Smooth muscle cell (in vitro differentiated cells): ENCODE measurements at regions not wholly inside any gene's neighbourhood (a gene's known extent, or its start where the extent isn't known, plus 50 kb on each side); places are given as distances from the start of the nearest gene placed in this dataset.

Experiments used
- DNase-seq: peaks from one replicate; lab custom pipeline; 2025; ENCODE audit not compliant: unreplicated experiment; lab: John Stamatoyannopoulos, UW
- H2AFZ ChIP-seq: fragments of 200-600 bp; sonication (generic); 2 replicates; pipeline ENCODE4 v1.6.0; 2016; ENCODE audit warnings: antibody characterized with exemption, low read depth, mild to moderate bottlenecking
- H3F3A ChIP-seq: fragments of 200-600 bp; sonication (generic); 2 replicates; pipeline ENCODE4 v1.6.0; 2017; ENCODE audit warnings: antibody characterized with exemption, low read depth
- H3K27ac ChIP-seq: fragments of 200-600 bp; sonication (generic); 2 replicates; pipeline ENCODE4 v1.5.1; 2016; ENCODE audit warnings: low read depth, mild to moderate bottlenecking
- H3K27me3 ChIP-seq: fragments of 200-600 bp; sonication (generic); 2 replicates; pipeline ENCODE4 v1.6.1; 2016; ENCODE audit warnings: low read depth, mild to moderate bottlenecking
- H3K36me3 ChIP-seq: fragments of 200-600 bp; sonication (generic); 2 replicates; pipeline ENCODE4 v1.5.1; 2016; ENCODE audit warnings: low read depth
- H3K4me1 ChIP-seq: fragments of 200-600 bp; sonication (generic); 2 replicates; pipeline ENCODE4 v1.5.1; 2016; ENCODE audit warnings: low read depth
- H3K4me2 ChIP-seq: fragments of 200-600 bp; sonication (generic); 2 replicates; pipeline ENCODE4 v1.6.0; 2016; ENCODE audit warnings: mild to moderate bottlenecking
- H3K4me3 ChIP-seq: fragments of 200-600 bp; sonication (generic); 2 replicates; pipeline ENCODE4 v1.5.1; 2016; ENCODE audit warnings: mild to moderate bottlenecking
- H3K79me2 ChIP-seq: fragments of 200-600 bp; sonication (generic); 2 replicates; pipeline ENCODE4 v1.6.0; 2016; ENCODE audit warnings: low read depth, mild to moderate bottlenecking
- H3K9ac ChIP-seq: fragments of 200-600 bp; sonication (generic); 2 replicates; pipeline ENCODE4 v1.6.0; 2016; ENCODE audit warnings: low read depth
- H3K9me3 ChIP-seq: fragments of 200-600 bp; sonication (generic); replicated peaks from 2 replicates; pipeline ENCODE4 v1.5.1; 2016; ENCODE audit warnings: low read depth
- H4K20me1 ChIP-seq: fragments of 200-600 bp; sonication (generic); 2 replicates; pipeline ENCODE4 v1.6.0; 2016; ENCODE audit warnings: low read depth
- WGBS: methylation state at CpG from one replicate; pipeline ENCODE4 v1.1.7; 2016; ENCODE audit warnings: low lambda C conversion rate; 5-methylcytosine and 5-hydroxymethylcytosine counted together
- TF ChIP-seq, protein P1 (sequence below): fragments of 200-600 bp; sonication (generic); IDR thresholded peaks from 2 replicates; pipeline ENCODE4 v1.5.1; 2017; ENCODE audit warnings: borderline replicate concordance, mild to moderate bottlenecking, antibody characterized with exemption; ENCODE audit not compliant: insufficient read depth, poor library complexity, severe bottlenecking

- H3K9me3 ChIP-seq, result no peaks in the 10 kb centered on the region
- DNase-seq, result no peak
- peaks cover 4% of the 10 kb centered on the region for H3K27me3 ChIP-seq
- no peaks in the 10 kb centered on the region for H3K36me3 ChIP-seq
- H3K79me2 ChIP-seq, result no peaks in the 10 kb centered on the region
- WGBS, result 57% methylated on average over 7 of the region's 7 CpGs
- H4K20me1 ChIP-seq, result no peaks in the 10 kb centered on the region
- H3K9ac ChIP-seq, result no peak overlapping the region
- no peak overlapping the region for H2AFZ ChIP-seq
- no peaks in the 10 kb centered on the region for H3K4me1 ChIP-seq
- TF ChIP-seq, protein P1, sequence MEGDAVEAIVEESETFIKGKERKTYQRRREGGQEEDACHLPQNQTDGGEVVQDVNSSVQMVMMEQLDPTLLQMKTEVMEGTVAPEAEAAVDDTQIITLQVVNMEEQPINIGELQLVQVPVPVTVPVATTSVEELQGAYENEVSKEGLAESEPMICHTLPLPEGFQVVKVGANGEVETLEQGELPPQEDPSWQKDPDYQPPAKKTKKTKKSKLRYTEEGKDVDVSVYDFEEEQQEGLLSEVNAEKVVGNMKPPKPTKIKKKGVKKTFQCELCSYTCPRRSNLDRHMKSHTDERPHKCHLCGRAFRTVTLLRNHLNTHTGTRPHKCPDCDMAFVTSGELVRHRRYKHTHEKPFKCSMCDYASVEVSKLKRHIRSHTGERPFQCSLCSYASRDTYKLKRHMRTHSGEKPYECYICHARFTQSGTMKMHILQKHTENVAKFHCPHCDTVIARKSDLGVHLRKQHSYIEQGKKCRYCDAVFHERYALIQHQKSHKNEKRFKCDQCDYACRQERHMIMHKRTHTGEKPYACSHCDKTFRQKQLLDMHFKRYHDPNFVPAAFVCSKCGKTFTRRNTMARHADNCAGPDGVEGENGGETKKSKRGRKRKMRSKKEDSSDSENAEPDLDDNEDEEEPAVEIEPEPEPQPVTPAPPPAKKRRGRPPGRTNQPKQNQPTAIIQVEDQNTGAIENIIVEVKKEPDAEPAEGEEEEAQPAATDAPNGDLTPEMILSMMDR, result no peak
- no peak overlapping the region for H3K4me2 ChIP-seq
- H3K4me3 ChIP-seq, result no peak overlapping the region
- no peak overlapping the region for H3K27ac ChIP-seq
- H3F3A ChIP-seq, result no peaks in the 10 kb centered on the region
Observed at GRCh38 chr16:6216836-6217235, 1115.8 kb upstream of the RBFOX1 start.

DNA sequence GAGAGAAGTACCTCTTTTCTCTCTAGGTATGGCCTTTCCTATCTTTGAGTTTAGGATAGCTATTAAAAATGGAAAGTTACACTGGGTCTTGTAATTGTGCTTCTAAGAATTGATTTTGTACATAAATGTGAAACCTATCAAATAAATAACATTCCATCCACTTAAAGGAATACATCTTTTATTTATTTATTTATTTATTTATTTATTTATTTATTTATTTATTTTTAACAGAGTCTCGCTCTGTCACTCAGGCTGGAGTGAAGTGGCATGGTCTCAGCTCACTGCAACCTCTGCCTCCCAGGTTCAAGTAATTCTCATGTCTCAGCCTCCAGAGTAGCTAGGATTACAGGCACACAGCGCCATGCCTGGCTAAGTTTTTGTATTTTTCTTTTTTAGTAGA is 1114.0 kb upstream of the EEF2KMT start:
- no peaks in the 10 kb centered on the region for H3K36me3 ChIP-seq
- no peak overlapping the region for H3K4me2 ChIP-seq
- H3K9me3 ChIP-seq, result no peaks in the 10 kb centered on the region
- no peak for DNase-seq
- WGBS, result 97% methylated on average over 2 of the region's 2 CpGs
- H3K9ac ChIP-seq, result no peak overlapping the region
- TF ChIP-seq, protein P1, result no peak
- H3K4me1 ChIP-seq, result no peaks in the 10 kb centered on the region
- no peaks in the 10 kb centered on the region for H3F3A ChIP-seq
- H3K27me3 ChIP-seq, result peaks cover 4% of the 10 kb centered on the region
- no peak overlapping the region for H2AFZ ChIP-seq
- H3K27ac ChIP-seq, result no peak overlapping the region
- no peaks in the 10 kb centered on the region for H4K20me1 ChIP-seq
- H3K79me2 ChIP-seq, result no peaks in the 10 kb centered on the region
- no peak overlapping the region for H3K4me3 ChIP-seq

DNA sequence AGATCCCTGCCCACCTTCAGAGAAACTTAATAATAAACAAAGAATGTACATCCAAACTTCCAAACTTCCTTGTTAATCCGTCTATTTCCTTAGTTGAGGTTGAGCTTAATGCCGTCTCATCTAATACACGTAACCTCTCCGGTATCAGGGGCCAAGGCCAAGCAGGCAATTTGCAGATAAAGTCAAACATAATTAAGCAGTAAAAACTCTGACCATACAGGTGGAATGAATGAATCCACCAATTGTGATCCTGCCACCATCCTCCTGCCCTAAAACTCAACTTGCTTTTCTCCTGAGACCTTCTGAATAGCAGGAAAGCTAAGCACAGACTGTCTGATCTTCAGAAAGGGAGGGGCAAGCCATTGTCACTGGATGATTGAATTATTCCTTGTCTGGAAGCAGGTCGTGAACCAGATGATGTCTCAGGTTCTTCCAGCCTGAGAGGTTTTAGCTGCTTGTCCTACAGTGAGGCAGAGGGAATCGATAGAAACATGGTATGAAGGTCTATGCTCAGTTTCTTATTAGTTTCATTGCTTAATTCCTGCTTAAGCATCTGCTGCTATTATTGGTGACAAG is 1111.8 kb upstream of the EEF2KMT start:
- TF ChIP-seq, protein P1, result no peak
- Histone ChIP-seq H3K27ac (no peak overlapping the region), H2AFZ (no peak overlapping the region), H3K4me1 (no peaks in the 10 kb centered on the region), H3F3A (no peaks in the 10 kb centered on the region), H3K36me3 (no peaks in the 10 kb centered on the region), H3K27me3 (peaks cover 4% of the 10 kb centered on the region), H3K4me2 (no peak overlapping the region), H3K9me3 (no peaks in the 10 kb centered on the region), H3K79me2 (no peaks in the 10 kb centered on the region), H4K20me1 (no peaks in the 10 kb centered on the region), H3K9ac (no peak overlapping the region), H3K4me3 (no peak overlapping the region)
- DNase-seq, result no peak
- WGBS, result 81% methylated on average over 6 of the region's 6 CpGs

DNA sequence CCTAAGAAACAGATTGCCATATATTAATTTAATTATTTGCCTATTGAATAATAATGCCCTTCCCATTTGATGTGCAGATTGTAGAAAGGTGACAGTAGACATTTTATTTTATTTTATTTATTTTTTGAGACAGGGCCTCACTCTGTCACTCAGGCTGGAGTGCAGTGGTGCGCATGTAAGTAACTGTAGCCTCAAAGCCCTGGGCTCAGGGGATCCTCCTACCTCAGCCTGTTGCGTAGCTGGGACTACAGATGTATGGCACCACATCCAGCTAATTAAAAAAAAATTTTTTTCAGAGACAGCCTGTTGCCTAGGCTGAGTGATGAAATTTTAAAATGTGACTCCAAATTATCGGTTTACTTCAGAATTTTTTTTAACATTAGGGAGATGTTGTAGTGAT is 1110.0 kb upstream of the EEF2KMT start:
- Histone ChIP-seq H3K27ac (no peak overlapping the region), H3K9me3 (no peaks in the 10 kb centered on the region), H3F3A (no peaks in the 10 kb centered on the region), H3K27me3 (no peaks in the 10 kb centered on the region), H3K36me3 (no peaks in the 10 kb centered on the region), H4K20me1 (no peaks in the 10 kb centered on the region), H3K4me3 (no peak overlapping the region), H3K9ac (no peak overlapping the region), H3K4me1 (no peaks in the 10 kb centered on the region), H2AFZ (no peak overlapping the region), H3K79me2 (no peaks in the 10 kb centered on the region), H3K4me2 (no peak overlapping the region)
- no peak for DNase-seq
- 98% methylated on average over 3 of the region's 3 CpGs for WGBS
- TF ChIP-seq, protein P1, result no peak
